HL-60 (cell line): ENCODE measurements at regions not wholly inside any gene's neighbourhood (a gene's known extent, or its start where the extent isn't known, plus 50 kb on each side); places are given as distances from the start of the nearest gene placed in this dataset.
"Not testable (repeated sequence)": the region's sequence is repeated elsewhere in the genome, so short reads cannot be mapped to it uniquely, and the experiment has no call there.

ENCODE experiments used
- DNase-seq, 2 experiments: peaks; one replicate each; pipeline ENCODE4 v3.0.0-alpha.2; 2010 to 2020; ENCODE audit warnings: low read depth in 1 of 2, low spot score in 1 of 2
- H3K27ac ChIP-seq: fragments of 250-450 bp; sonication (Bioruptor Pico); replicated peaks from 2 replicates; pipeline ENCODE4 v1.5.1; 2020; ENCODE audit warnings: mild to moderate bottlenecking, moderate library complexity
- H3K27me3 ChIP-seq: fragments of 250-450 bp; sonication (Bioruptor Pico); 2 replicates; pipeline ENCODE4 v1.5.1; 2021; ENCODE audit warnings: mild to moderate bottlenecking, moderate library complexity; ENCODE audit not compliant: insufficient read depth, poor library complexity, severe bottlenecking
- H3K4me3 ChIP-seq: replicated peaks from 2 replicates; pipeline ENCODE4 v1.5.1; 2011; ENCODE audit warnings: mild to moderate bottlenecking, control low read depth, low read length; ENCODE audit not compliant: insufficient read depth
- CTCF ChIP-seq: IDR thresholded peaks from one replicate; pipeline ENCODE4 v1.5.1; 2011; ENCODE audit warnings: low read length, control low read depth, inconsistent platforms; ENCODE audit not compliant: insufficient read depth
- GABPA ChIP-seq: IDR thresholded peaks from 2 replicates; pipeline ENCODE4 v1.6.1; 2012; ENCODE audit warnings: low read depth
- POLR2AphosphoS5 ChIP-seq: IDR thresholded peaks from 2 replicates; pipeline ENCODE4 v1.6.1; 2012; ENCODE audit warnings: low read depth
- REST ChIP-seq: IDR thresholded peaks from 2 replicates; pipeline ENCODE4 v1.6.1; 2012; ENCODE audit warnings: low read depth; ENCODE audit not compliant: insufficient replicate concordance
- SPI1 ChIP-seq: IDR thresholded peaks from 2 replicates; pipeline ENCODE4 v1.6.1; 2012; ENCODE audit warnings: low read depth, mild to moderate bottlenecking, borderline replicate concordance

- no peak overlapping the region for H3K4me3 ChIP-seq
- TF ChIP-seq SPI1 (no peak), REST (no peak), GABPA (no peak), CTCF (no peak), POLR2AphosphoS5 (no peak)
- no peak overlapping the region for H3K27ac ChIP-seq
- DNase-seq = no peak
- H3K27me3 ChIP-seq = no peaks in the 10 kb centered on the region
These were observed 73.0 kb upstream of the WDFY3 start for GRCh38 chr4:85039526-85039925.

- H3K4me3 ChIP-seq, H3K27me3 ChIP-seq, H3K27ac ChIP-seq, DNase-seq: not testable (repeated sequence)
These were observed 77.5 kb upstream of the WDFY3 start for GRCh38 chr4:85043812-85044496.

- TF ChIP-seq CTCF = no peak
- TF ChIP-seq GABPA = no peak
- TF ChIP-seq POLR2AphosphoS5 = no peak
- TF ChIP-seq SPI1 = no peak
- TF ChIP-seq REST = no peak
- no peak overlapping the region for H3K27ac ChIP-seq
- H3K27me3 ChIP-seq = no peaks in the 10 kb centered on the region
- no peak for DNase-seq
- H3K4me3 ChIP-seq = no peak overlapping the region
These were observed 84.2 kb upstream of the WDFY3 start for GRCh38 chr4:85050736-85051135.

- no peak for DNase-seq
- TF ChIP-seq REST = no peak
- no peak for TF ChIP-seq GABPA
- no peak for TF ChIP-seq POLR2AphosphoS5
- TF ChIP-seq CTCF = no peak
- TF ChIP-seq SPI1 = no peak
- H3K4me3 ChIP-seq = no peak overlapping the region
- no peaks in the 10 kb centered on the region for H3K27me3 ChIP-seq
- H3K27ac ChIP-seq = no peak overlapping the region
These were observed 85.0 kb upstream of the WDFY3 start for GRCh38 chr4:85051526-85051925.

GRCh38 chr4:85054925-85055324, 88.4 kb upstream of the WDFY3 start:
- H3K4me3 ChIP-seq, DNase-seq, H3K27me3 ChIP-seq, H3K27ac ChIP-seq: not testable (repeated sequence)
